SK-N-MC (cell line): ENCODE measurements at regions not wholly inside any gene's neighbourhood (a gene's known extent, or its start where the extent isn't known, plus 50 kb on each side); places are given as distances from the start of the nearest gene placed in this dataset.

Experiments
- DNase-seq: peaks from one replicate; pipeline ENCODE4 v3.0.0-alpha.2; 2011; ENCODE audit warnings: low read depth, low spot score
- H3K27ac ChIP-seq: fragments of 200-600 bp; sonication (generic); 2 replicates; pipeline ENCODE4 v1.5.1; 2016; ENCODE audit warnings: mixed run types
- H3K36me3 ChIP-seq: fragments of 200-600 bp; sonication (generic); 2 replicates; pipeline ENCODE4 v1.6.1; 2017; ENCODE audit warnings: antibody characterized with exemption, low read length, mixed read lengths; ENCODE audit not compliant: insufficient read depth
- H3K4me3 ChIP-seq: fragments of 200-600 bp; sonication (generic); 2 replicates; pipeline ENCODE4 v1.5.1; 2016
- H3K9ac ChIP-seq: fragments of 200-600 bp; sonication (generic); 2 replicates; pipeline ENCODE4 v1.8.0; 2017; ENCODE audit warnings: mixed run types, mixed read lengths; ENCODE audit not compliant: insufficient read length
- H3K9me3 ChIP-seq: fragments of 200-600 bp; sonication (generic); 2 replicates; pipeline ENCODE4 v1.6.1; 2017; ENCODE audit warnings: low read depth, mild to moderate bottlenecking, antibody characterized with exemption, low read length, moderate library complexity, mixed read lengths
- EZH2 ChIP-seq: fragments of 200-600 bp; sonication (generic); IDR thresholded peaks from one replicate; pipeline ENCODE4 v1.6.1; 2017; ENCODE audit warnings: antibody characterized with exemption
- FOXP2 ChIP-seq: optimal IDR thresholded peaks from 2 replicates; pipeline ENCODE3; 2011; ENCODE audit warnings: mild to moderate bottlenecking, moderate library complexity; ENCODE audit not compliant: insufficient read depth; ENCODE audit errors: extremely low read length, control extremely low read depth
- POLR2AphosphoS5 ChIP-seq: IDR thresholded peaks from 2 replicates; pipeline ENCODE4 v1.6.1; 2012; ENCODE audit warnings: mild to moderate bottlenecking, low read depth, low read length, borderline replicate concordance

- DNase-seq: no peak
- Histone ChIP-seq H3K9me3 (no peaks in the 10 kb centered on the region), H3K9ac (no peak overlapping the region), H3K4me3 (no peak overlapping the region), H3K27ac (no peak overlapping the region), H3K36me3 (no peaks in the 10 kb centered on the region)
- TF ChIP-seq EZH2 (no peak), FOXP2 (no peak), POLR2AphosphoS5 (no peak)
Observed at GRCh38 chr14:29290441-29290840, 523.9 kb downstream of the FOXG1 start.

GRCh38 chr14:29299372-29299771 lies 532.8 kb downstream of the FOXG1 start:
- no peak for DNase-seq
- Histone ChIP-seq H3K36me3 (no peaks in the 10 kb centered on the region), H3K4me3 (no peak overlapping the region), H3K9me3 (no peaks in the 10 kb centered on the region), H3K9ac (no peak overlapping the region), H3K27ac (no peak overlapping the region)
- TF ChIP-seq FOXP2: no peak
- TF ChIP-seq EZH2: no peak
- TF ChIP-seq POLR2AphosphoS5: no peak

GRCh38 chr14:29301571-29301970 lies 535.0 kb downstream of the FOXG1 start:
- no peak for DNase-seq
- Histone ChIP-seq H3K9me3 (no peaks in the 10 kb centered on the region), H3K27ac (no peak overlapping the region), H3K4me3 (no peak overlapping the region), H3K36me3 (no peaks in the 10 kb centered on the region), H3K9ac (no peak overlapping the region)
- no peak for TF ChIP-seq EZH2
- TF ChIP-seq POLR2AphosphoS5: no peak
- TF ChIP-seq FOXP2: no peak

GRCh38 chr14:29310210-29310609 lies 543.6 kb downstream of the FOXG1 start:
- H3K9ac ChIP-seq: no peak overlapping the region
- H3K36me3 ChIP-seq: no peaks in the 10 kb centered on the region
- H3K27ac ChIP-seq: no peak overlapping the region
- no peak for TF ChIP-seq EZH2
- no peak for TF ChIP-seq POLR2AphosphoS5
- no peak for TF ChIP-seq FOXP2
- no peak for DNase-seq
- H3K9me3 ChIP-seq: no peaks in the 10 kb centered on the region
- H3K4me3 ChIP-seq: no peak overlapping the region

GRCh38 chr14:29310757-29311156 lies 544.2 kb downstream of the FOXG1 start:
- H3K9me3 ChIP-seq: no peaks in the 10 kb centered on the region
- no peak for DNase-seq
- no peak overlapping the region for H3K27ac ChIP-seq
- H3K36me3 ChIP-seq: no peaks in the 10 kb centered on the region
- H3K9ac ChIP-seq: no peak overlapping the region
- no peak overlapping the region for H3K4me3 ChIP-seq
- no peak for TF ChIP-seq FOXP2
- TF ChIP-seq EZH2: no peak
- TF ChIP-seq POLR2AphosphoS5: no peak

GRCh38 chr14:29311983-29312382 lies 545.4 kb downstream of the FOXG1 start:
- H3K4me3 ChIP-seq: no peak overlapping the region
- no peak overlapping the region for H3K27ac ChIP-seq
- no peak for TF ChIP-seq EZH2
- H3K9ac ChIP-seq: no peak overlapping the region
- DNase-seq: no peak
- no peaks in the 10 kb centered on the region for H3K36me3 ChIP-seq
- no peaks in the 10 kb centered on the region for H3K9me3 ChIP-seq

- H3K27ac ChIP-seq: no peak overlapping the region
- H3K9me3 ChIP-seq: no peaks in the 10 kb centered on the region
- no peak for TF ChIP-seq EZH2
- TF ChIP-seq FOXP2: no peak
- no peak for TF ChIP-seq POLR2AphosphoS5
- H3K4me3 ChIP-seq: no peak overlapping the region
- no peak for DNase-seq
- no peak overlapping the region for H3K9ac ChIP-seq
- no peaks in the 10 kb centered on the region for H3K36me3 ChIP-seq
Observed at GRCh38 chr14:29316936-29317335, 550.3 kb downstream of the FOXG1 start.

- no peak for DNase-seq
- Histone ChIP-seq H3K27ac (no peak overlapping the region), H3K9ac (no peak overlapping the region), H3K9me3 (no peaks in the 10 kb centered on the region), H3K4me3 (no peak overlapping the region), H3K36me3 (no peaks in the 10 kb centered on the region)
- TF ChIP-seq POLR2AphosphoS5 (no peak), EZH2 (no peak), FOXP2 (no peak)
Observed at GRCh38 chr14:29317423-29317822, 550.8 kb downstream of the FOXG1 start.

- no peak for DNase-seq
- no peak for TF ChIP-seq FOXP2
- no peak for TF ChIP-seq POLR2AphosphoS5
- TF ChIP-seq EZH2: no peak
- Histone ChIP-seq H3K27ac (no peak overlapping the region), H3K36me3 (no peaks in the 10 kb centered on the region), H3K9ac (no peak overlapping the region), H3K4me3 (no peak overlapping the region), H3K9me3 (no peaks in the 10 kb centered on the region)
Observed at GRCh38 chr14:29320286-29320685, 553.7 kb downstream of the FOXG1 start.

- Histone ChIP-seq H3K4me3 (no peak overlapping the region), H3K9me3 (no peaks in the 10 kb centered on the region), H3K36me3 (no peaks in the 10 kb centered on the region), H3K9ac (no peak overlapping the region), H3K27ac (no peak overlapping the region)
- DNase-seq: no peak
- no peak for TF ChIP-seq FOXP2
- TF ChIP-seq EZH2: no peak
- TF ChIP-seq POLR2AphosphoS5: no peak
Observed at GRCh38 chr14:29321646-29322045, 555.1 kb downstream of the FOXG1 start.
